ENCODE measurements at regions not wholly inside any gene's neighbourhood (a gene's known extent, or its start where the extent isn't known, plus 50 kb on each side); places are given as distances from the start of the nearest gene placed in this dataset.

- TF ChIP-seq, protein P1, sequence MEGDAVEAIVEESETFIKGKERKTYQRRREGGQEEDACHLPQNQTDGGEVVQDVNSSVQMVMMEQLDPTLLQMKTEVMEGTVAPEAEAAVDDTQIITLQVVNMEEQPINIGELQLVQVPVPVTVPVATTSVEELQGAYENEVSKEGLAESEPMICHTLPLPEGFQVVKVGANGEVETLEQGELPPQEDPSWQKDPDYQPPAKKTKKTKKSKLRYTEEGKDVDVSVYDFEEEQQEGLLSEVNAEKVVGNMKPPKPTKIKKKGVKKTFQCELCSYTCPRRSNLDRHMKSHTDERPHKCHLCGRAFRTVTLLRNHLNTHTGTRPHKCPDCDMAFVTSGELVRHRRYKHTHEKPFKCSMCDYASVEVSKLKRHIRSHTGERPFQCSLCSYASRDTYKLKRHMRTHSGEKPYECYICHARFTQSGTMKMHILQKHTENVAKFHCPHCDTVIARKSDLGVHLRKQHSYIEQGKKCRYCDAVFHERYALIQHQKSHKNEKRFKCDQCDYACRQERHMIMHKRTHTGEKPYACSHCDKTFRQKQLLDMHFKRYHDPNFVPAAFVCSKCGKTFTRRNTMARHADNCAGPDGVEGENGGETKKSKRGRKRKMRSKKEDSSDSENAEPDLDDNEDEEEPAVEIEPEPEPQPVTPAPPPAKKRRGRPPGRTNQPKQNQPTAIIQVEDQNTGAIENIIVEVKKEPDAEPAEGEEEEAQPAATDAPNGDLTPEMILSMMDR (IDR thresholded peaks at IDR 0.05; ENCODE audit: low read depth, low read length, poor library complexity, severe bottlenecking), result no peak
- no peak for TF ChIP-seq EZH2phosphoT487 (IDR thresholded peaks at IDR 0.05; ENCODE audit: borderline replicate concordance, low read length)
Measured at GRCh38 chr9:107681988-107682387, 192.4 kb upstream of the KLF4 start.
